ENCODE measurements at regions not wholly inside any gene's neighbourhood (a gene's known extent, or its start where the extent isn't known, plus 50 kb on each side); places are given as distances from the start of the nearest gene placed in this dataset.
"Not testable (repeated sequence)": the region's sequence is repeated elsewhere in the genome, so short reads cannot be mapped to it uniquely, and the experiment has no call there.

DNA sequence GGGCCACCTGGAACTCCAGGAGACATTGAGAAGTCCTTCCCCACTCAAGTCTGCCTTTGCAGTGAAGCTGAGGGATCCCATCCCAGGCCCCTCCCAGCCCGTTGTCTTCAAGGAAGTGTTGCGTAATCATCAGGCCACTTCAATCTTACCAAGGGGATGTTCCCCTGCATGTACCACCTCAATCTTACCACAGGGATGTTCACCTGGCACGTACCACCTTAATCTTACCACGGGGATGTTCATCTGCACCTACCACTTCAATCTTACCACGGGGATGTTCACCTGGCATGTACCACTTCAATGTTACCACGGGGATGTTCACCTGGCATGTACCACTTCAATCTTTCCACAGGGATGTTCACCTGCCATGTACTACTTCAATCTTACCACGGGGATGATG is 108.0 kb upstream of the SYN3 start:
- H3K4me3 ChIP-seq (ENCODE audit: low read depth, low read length) = no peak overlapping the region
- TF ChIP-seq, protein P1, sequence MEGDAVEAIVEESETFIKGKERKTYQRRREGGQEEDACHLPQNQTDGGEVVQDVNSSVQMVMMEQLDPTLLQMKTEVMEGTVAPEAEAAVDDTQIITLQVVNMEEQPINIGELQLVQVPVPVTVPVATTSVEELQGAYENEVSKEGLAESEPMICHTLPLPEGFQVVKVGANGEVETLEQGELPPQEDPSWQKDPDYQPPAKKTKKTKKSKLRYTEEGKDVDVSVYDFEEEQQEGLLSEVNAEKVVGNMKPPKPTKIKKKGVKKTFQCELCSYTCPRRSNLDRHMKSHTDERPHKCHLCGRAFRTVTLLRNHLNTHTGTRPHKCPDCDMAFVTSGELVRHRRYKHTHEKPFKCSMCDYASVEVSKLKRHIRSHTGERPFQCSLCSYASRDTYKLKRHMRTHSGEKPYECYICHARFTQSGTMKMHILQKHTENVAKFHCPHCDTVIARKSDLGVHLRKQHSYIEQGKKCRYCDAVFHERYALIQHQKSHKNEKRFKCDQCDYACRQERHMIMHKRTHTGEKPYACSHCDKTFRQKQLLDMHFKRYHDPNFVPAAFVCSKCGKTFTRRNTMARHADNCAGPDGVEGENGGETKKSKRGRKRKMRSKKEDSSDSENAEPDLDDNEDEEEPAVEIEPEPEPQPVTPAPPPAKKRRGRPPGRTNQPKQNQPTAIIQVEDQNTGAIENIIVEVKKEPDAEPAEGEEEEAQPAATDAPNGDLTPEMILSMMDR (IDR thresholded peaks at IDR 0.05; ENCODE audit: low read depth, low read length) = no peak

DNA sequence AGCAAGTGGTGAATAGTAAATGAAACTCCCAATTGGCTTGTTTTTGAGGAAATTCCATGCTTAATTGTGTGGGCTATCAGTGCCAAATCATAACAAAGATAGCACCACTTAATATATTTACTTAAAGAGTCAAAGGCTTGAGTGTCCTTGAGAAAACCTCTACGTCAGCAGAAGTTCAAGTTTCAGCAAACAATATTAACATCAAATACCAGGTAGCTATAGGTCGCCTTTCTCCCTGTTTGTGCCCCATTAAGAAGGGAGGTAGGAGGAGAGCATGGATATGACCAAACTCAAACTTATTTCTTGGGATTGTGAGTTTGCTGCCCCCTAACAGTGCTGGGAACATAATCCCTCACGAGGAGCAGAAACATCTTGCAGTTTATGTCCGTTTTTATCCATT is 105.6 kb upstream of the SYN3 start:
- no peak overlapping the region for H3K4me3 ChIP-seq (ENCODE audit: low read depth, low read length)
- TF ChIP-seq, protein P1 (IDR thresholded peaks at IDR 0.05; ENCODE audit: low read depth, low read length) = no peak

DNA sequence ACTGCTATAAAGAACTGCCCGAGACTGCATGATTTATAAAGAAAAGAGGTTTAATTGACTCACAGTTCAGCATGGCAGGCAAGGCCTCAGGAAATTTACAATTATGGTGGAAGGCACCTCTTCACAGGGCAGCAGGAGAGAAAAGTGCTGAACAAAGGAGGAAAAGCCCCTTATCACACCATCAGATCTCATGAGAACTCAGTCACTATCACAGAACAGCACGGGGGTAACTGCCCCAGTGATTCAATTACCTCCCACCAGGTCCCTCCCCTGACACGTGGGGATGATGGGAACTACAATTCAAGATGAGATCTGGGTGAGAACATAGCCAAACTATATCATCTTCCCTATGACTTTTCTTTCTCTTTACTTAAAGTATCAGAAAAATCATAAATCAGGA is 104.0 kb upstream of the SYN3 start:
- TF ChIP-seq, protein P1 (IDR thresholded peaks at IDR 0.05; ENCODE audit: low read depth, low read length) = no peak
- no peak overlapping the region for H3K4me3 ChIP-seq (ENCODE audit: low read depth, low read length)

DNA sequence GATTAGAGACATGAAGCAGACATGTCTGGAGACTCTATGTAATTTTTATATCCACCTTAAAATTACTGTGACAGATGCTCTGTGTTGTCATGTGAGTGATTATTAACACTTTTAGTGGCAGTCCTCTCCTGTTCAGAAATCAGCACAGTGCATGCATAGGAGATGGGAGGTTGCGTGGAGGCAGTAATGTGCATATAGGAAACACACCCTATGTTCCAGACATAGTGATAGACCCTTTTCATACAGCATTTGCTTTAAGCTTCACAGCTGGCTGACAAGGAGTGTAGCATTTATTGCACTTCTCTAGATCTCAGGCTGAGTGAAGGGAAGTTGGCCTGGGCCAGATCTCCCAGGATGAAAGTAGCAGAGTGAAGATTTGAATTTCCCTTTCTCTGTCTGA is 102.3 kb upstream of the SYN3 start:
- H3K4me3 ChIP-seq (ENCODE audit: low read depth, low read length) = no peak overlapping the region
- TF ChIP-seq, protein P1 (IDR thresholded peaks at IDR 0.05; ENCODE audit: low read depth, low read length) = no peak

DNA sequence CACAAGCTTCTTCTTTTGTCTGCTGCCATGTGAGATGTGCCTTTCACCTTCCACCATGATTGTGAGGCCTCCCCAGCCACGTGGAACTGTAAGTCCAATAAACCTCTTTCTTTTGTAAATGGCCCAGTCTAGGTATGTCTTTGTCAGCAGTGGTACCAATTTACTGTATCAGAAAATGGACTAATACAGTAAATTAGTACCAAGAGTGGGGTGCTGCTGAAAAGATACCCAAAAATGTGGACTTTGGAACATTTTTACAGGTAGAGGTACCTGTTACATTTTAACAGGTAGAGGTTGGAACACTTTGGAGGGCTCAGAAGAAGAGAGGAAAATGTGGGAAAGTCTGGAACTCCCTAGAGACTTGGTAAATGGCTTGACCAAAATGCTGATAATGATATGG is 96.8 kb upstream of the SYN3 start:
- H3K4me3 ChIP-seq (ENCODE audit: low read depth, low read length) = not testable (repeated sequence)

DNA sequence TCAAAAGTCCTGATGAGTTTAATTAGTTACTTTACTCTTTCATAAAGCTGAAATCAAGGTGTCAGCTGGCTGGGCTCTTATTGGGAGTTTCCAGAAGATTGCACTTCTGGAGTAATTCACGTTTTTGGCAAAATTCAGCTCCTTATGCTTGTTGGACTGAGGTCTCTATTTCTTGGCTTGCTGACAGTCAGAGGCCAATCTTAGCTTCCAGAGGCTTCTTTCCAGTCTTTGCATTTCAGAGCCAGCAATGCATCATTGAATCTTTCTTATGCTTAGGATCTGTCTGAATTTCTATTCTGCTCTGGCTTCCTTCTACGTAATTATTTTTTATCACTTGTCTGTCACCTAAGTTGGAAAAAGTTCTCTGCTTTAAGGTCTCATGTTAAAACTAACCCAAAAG is 91.4 kb upstream of the SYN3 start:
- H3K4me3 ChIP-seq (ENCODE audit: low read depth, low read length) = no peak overlapping the region
- TF ChIP-seq, protein P1 (IDR thresholded peaks at IDR 0.05; ENCODE audit: low read depth, low read length) = no peak

DNA sequence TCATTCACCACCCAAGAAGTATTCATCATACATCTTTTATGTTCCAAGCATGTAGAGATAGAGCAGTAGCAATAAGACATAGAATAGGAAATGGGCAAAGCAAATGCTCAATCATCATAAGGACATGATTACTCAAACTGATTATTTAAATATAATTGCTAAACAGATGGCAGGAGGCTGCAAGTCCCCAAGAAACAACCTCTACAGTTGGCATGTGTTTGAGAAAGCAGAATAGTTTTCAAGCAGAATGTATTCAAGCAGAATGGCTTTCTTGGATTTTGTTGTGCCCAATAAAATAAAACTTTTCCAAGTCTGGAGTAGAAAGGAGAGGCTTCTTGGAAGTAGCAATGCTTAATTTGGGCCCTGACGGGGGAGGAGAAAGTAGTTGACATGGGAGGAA is 86.5 kb upstream of the SYN3 start:
- TF ChIP-seq, protein P1 (IDR thresholded peaks at IDR 0.05; ENCODE audit: low read depth, low read length) = no peak
- no peak overlapping the region for H3K4me3 ChIP-seq (ENCODE audit: low read depth, low read length)

DNA sequence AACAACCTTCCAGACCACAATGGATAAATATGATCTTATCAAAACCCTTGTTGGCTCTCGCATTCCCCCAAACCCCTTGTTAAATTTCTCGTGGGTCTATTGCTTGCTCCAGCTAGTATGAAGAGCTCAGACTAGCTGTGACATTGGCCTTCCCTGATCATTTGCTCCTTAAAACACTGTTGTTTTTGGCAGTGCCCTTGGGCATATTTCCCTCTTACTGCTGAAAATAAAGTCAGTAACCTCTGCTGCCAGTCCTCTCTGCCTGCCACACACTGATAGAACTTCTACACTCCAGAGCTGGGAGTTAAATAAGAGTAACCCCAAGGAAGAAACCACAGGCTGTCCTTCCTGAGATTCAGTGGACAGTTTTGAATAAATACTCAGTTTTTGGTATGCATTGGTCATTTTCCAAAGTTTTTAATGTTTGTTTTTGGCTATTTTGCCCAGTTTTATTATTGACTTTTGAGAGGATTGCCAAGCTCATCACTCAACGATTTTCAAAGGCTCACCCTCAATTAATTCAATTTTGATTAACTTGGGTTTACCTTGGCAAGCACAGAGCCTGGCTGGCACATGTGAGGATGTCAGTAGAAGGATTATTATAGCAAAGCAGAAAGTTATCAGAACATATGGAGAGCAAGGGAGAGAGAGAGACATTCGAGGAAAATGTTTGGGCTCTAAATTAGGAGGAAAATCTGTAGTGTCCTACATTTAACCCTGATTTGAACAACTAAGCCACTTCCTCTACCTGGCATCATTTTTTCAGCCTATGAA is 84.3 kb upstream of the SYN3 start:
- no peak overlapping the region for H3K4me3 ChIP-seq (ENCODE audit: low read depth, low read length)
- TF ChIP-seq, protein P1 (IDR thresholded peaks at IDR 0.05; ENCODE audit: low read depth, low read length) = no peak
